ENCODE measurements at regions not wholly inside any gene's neighbourhood (a gene's known extent, or its start where the extent isn't known, plus 50 kb on each side); places are given as distances from the start of the nearest gene placed in this dataset.

- DNase-seq (ENCODE audit: low read depth, low spot score), result peak; percentile 7
Observed at GRCh38 chr19:53696951-53697350, 65.2 kb downstream of the DPRX start.

DNA sequence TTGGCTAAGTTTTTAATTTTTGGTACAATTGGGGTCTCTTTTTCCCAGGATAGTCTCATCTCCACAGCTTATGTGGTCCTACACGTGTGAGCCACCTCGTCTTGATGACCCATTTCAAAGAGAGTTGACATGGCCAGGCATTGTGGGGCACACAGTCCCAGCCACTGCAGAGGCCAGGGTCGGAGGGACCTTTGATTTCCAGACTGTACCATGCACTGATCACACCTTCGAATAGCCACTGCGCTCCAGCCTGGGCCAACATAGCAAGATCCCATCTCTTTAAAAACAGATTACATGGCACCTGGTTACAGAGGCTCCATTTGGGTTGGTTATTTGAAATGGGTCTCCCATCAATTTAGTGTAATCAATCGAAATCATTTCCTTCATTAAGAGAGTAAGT is 71.6 kb downstream of the DPRX start:
- no peak for DNase-seq (ENCODE audit: low read depth, low spot score)

- no peak for DNase-seq (ENCODE audit: low read depth, low spot score)
Observed at GRCh38 chr19:53704011-53704410, 72.2 kb downstream of the DPRX start.

- DNase-seq (ENCODE audit: low read depth, low spot score), result no peak
Observed at GRCh38 chr19:53707278-53707677, 75.5 kb downstream of the DPRX start.

DNA sequence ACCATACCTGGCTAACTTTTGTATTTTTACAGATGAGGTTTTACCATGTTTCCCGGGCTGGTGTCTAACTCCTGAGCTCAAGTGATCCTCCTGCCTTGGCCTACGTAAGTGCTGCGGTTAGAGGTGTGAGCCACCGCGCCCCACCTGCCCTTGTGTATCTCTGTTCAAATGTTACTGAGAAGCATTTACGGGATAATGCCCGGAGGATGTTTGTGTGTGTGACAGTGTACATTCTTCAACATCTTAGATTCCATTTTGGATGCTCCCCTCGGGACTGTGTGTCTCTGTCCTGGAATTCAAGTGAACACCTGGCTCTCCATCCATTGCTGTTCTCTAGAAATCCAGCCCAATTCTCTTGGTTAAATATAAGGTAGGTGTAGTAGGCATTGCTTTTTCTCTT is 93.7 kb downstream of the NLRP12 start:
- DNase-seq (ENCODE audit: low read depth, low spot score), result no peak

Data from astrocyte of the hippocampus (primary cell).